HEK293 (cell line): ENCODE measurements at regions not wholly inside any gene's neighbourhood (a gene's known extent, or its start where the extent isn't known, plus 50 kb on each side); places are given as distances from the start of the nearest gene placed in this dataset.

ENCODE experiments used
- KLF1 ChIP-seq: fragments of 450-650 bp; formaldehyde crosslinking; IDR thresholded peaks from 2 replicates; pipeline ENCODE4 v1.5.1; 2016; ENCODE audit warnings: missing biosample characterization, missing genetic modification characterization
- ZNF133 ChIP-seq: fragments of 450-650 bp; formaldehyde crosslinking; IDR thresholded peaks from 2 replicates; pipeline ENCODE4 v1.5.1; 2016; ENCODE audit warnings: missing biosample characterization, missing genetic modification characterization
- ZNF221 ChIP-seq: fragments of 450-650 bp; formaldehyde crosslinking; IDR thresholded peaks from 2 replicates; pipeline ENCODE4 v1.5.1; 2017; ENCODE audit warnings: missing biosample characterization, missing genetic modification characterization, borderline replicate concordance
- ZNF48 ChIP-seq: fragments of 450-650 bp; formaldehyde crosslinking; IDR thresholded peaks from 2 replicates; pipeline ENCODE4 v1.5.1; 2016; ENCODE audit warnings: missing biosample characterization, missing genetic modification characterization
- TF ChIP-seq, protein P1 (sequence below): fragments of 450-650 bp; formaldehyde crosslinking; IDR thresholded peaks from 2 replicates; pipeline ENCODE4 v1.5.1; 2016; ENCODE audit warnings: missing biosample characterization, missing genetic modification characterization
- TF ChIP-seq, protein P2 (sequence below): fragments of 450-650 bp; formaldehyde crosslinking; IDR thresholded peaks from 2 replicates; pipeline ENCODE4 v1.5.1; 2016; ENCODE audit warnings: missing biosample characterization, missing genetic modification characterization
- TF ChIP-seq, protein P3 (sequence below): fragments of 450-650 bp; formaldehyde crosslinking; IDR thresholded peaks from 2 replicates; pipeline ENCODE4 v1.5.1; 2016; ENCODE audit warnings: missing biosample characterization, missing genetic modification characterization, low read depth

DNA sequence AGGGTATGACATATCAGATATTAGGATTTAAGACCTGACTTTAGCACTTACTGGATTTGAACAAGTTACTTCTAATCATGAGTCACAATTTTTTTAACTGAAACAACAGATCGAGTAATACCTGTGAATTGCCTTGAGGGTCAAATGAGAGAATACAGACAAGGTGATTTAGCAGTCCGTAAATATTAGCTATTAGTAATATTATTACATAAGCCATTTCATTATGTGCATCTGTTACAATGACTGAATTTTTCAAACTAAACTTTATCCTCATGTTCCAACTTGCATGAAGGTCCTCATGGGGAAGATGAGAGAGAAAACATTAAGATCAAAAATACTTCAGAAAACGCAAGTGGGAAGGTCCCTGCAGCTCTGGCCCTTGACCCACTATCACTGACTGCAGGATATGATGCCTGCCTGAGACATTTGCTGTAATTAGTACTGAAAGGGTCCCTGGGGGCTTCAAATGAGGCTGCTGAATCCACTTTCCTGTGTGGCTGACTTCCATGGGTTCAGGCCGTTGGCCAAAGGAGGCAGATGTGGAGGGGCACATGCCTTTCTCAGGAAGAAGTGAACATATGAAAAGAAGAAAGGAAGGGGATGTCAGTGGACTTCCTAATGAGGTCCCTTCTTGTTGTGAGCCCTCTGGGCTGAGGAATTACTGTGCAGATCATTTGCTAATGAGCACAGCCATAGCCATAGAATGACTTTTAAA is 441.7 kb downstream of the CDH11 start:
- TF ChIP-seq, protein P1, sequence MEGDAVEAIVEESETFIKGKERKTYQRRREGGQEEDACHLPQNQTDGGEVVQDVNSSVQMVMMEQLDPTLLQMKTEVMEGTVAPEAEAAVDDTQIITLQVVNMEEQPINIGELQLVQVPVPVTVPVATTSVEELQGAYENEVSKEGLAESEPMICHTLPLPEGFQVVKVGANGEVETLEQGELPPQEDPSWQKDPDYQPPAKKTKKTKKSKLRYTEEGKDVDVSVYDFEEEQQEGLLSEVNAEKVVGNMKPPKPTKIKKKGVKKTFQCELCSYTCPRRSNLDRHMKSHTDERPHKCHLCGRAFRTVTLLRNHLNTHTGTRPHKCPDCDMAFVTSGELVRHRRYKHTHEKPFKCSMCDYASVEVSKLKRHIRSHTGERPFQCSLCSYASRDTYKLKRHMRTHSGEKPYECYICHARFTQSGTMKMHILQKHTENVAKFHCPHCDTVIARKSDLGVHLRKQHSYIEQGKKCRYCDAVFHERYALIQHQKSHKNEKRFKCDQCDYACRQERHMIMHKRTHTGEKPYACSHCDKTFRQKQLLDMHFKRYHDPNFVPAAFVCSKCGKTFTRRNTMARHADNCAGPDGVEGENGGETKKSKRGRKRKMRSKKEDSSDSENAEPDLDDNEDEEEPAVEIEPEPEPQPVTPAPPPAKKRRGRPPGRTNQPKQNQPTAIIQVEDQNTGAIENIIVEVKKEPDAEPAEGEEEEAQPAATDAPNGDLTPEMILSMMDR (tag by site-specific recombination), result no peak
- TF ChIP-seq KLF1 (tag by site-specific recombination) (no peak), ZNF133 (tag by site-specific recombination) (no peak), ZNF48 (tag by site-specific recombination) (no peak), ZNF221 (tag by site-specific recombination) (no peak)
- TF ChIP-seq, protein P2, sequence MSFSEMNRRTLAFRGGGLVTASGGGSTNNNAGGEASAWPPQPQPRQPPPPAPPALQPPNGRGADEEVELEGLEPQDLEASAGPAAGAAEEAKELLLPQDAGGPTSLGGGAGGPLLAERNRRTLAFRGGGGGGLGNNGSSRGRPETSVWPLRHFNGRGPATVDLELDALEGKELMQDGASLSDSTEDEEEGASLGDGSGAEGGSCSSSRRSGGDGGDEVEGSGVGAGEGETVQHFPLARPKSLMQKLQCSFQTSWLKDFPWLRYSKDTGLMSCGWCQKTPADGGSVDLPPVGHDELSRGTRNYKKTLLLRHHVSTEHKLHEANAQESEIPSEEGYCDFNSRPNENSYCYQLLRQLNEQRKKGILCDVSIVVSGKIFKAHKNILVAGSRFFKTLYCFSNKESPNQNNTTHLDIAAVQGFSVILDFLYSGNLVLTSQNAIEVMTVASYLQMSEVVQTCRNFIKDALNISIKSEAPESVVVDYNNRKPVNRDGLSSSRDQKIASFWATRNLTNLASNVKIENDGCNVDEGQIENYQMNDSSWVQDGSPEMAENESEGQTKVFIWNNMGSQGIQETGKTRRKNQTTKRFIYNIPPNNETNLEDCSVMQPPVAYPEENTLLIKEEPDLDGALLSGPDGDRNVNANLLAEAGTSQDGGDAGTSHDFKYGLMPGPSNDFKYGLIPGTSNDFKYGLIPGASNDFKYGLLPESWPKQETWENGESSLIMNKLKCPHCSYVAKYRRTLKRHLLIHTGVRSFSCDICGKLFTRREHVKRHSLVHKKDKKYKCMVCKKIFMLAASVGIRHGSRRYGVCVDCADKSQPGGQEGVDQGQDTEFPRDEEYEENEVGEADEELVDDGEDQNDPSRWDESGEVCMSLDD (tag by site-specific recombination), result no peak
- TF ChIP-seq, protein P3, sequence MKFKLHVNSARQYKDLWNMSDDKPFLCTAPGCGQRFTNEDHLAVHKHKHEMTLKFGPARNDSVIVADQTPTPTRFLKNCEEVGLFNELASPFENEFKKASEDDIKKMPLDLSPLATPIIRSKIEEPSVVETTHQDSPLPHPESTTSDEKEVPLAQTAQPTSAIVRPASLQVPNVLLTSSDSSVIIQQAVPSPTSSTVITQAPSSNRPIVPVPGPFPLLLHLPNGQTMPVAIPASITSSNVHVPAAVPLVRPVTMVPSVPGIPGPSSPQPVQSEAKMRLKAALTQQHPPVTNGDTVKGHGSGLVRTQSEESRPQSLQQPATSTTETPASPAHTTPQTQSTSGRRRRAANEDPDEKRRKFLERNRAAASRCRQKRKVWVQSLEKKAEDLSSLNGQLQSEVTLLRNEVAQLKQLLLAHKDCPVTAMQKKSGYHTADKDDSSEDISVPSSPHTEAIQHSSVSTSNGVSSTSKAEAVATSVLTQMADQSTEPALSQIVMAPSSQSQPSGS (tag by site-specific recombination), result no peak
